Smooth muscle cell (in vitro differentiated cells): ENCODE measurements at regions not wholly inside any gene's neighbourhood (a gene's known extent, or its start where the extent isn't known, plus 50 kb on each side); places are given as distances from the start of the nearest gene placed in this dataset.

Source experiments
- DNase-seq: peaks from one replicate; lab custom pipeline; 2025; ENCODE audit not compliant: unreplicated experiment; lab: John Stamatoyannopoulos, UW
- H2AFZ ChIP-seq: fragments of 200-600 bp; sonication (generic); 2 replicates; pipeline ENCODE4 v1.6.0; 2016; ENCODE audit warnings: antibody characterized with exemption, low read depth, mild to moderate bottlenecking
- H3F3A ChIP-seq: fragments of 200-600 bp; sonication (generic); 2 replicates; pipeline ENCODE4 v1.6.0; 2017; ENCODE audit warnings: antibody characterized with exemption, low read depth
- H3K27ac ChIP-seq: fragments of 200-600 bp; sonication (generic); 2 replicates; pipeline ENCODE4 v1.5.1; 2016; ENCODE audit warnings: low read depth, mild to moderate bottlenecking
- H3K27me3 ChIP-seq: fragments of 200-600 bp; sonication (generic); 2 replicates; pipeline ENCODE4 v1.6.1; 2016; ENCODE audit warnings: low read depth, mild to moderate bottlenecking
- H3K36me3 ChIP-seq: fragments of 200-600 bp; sonication (generic); 2 replicates; pipeline ENCODE4 v1.5.1; 2016; ENCODE audit warnings: low read depth
- H3K4me1 ChIP-seq: fragments of 200-600 bp; sonication (generic); 2 replicates; pipeline ENCODE4 v1.5.1; 2016; ENCODE audit warnings: low read depth
- H3K4me2 ChIP-seq: fragments of 200-600 bp; sonication (generic); 2 replicates; pipeline ENCODE4 v1.6.0; 2016; ENCODE audit warnings: mild to moderate bottlenecking
- H3K4me3 ChIP-seq: fragments of 200-600 bp; sonication (generic); 2 replicates; pipeline ENCODE4 v1.5.1; 2016; ENCODE audit warnings: mild to moderate bottlenecking
- H3K79me2 ChIP-seq: fragments of 200-600 bp; sonication (generic); 2 replicates; pipeline ENCODE4 v1.6.0; 2016; ENCODE audit warnings: low read depth, mild to moderate bottlenecking
- H3K9ac ChIP-seq: fragments of 200-600 bp; sonication (generic); 2 replicates; pipeline ENCODE4 v1.6.0; 2016; ENCODE audit warnings: low read depth
- H3K9me3 ChIP-seq: fragments of 200-600 bp; sonication (generic); replicated peaks from 2 replicates; pipeline ENCODE4 v1.5.1; 2016; ENCODE audit warnings: low read depth
- H4K20me1 ChIP-seq: fragments of 200-600 bp; sonication (generic); 2 replicates; pipeline ENCODE4 v1.6.0; 2016; ENCODE audit warnings: low read depth
- WGBS: methylation state at CpG from one replicate; pipeline ENCODE4 v1.1.7; 2016; ENCODE audit warnings: low lambda C conversion rate; 5-methylcytosine and 5-hydroxymethylcytosine counted together
- TF ChIP-seq, protein P1 (sequence below): fragments of 200-600 bp; sonication (generic); IDR thresholded peaks from 2 replicates; pipeline ENCODE4 v1.5.1; 2017; ENCODE audit warnings: borderline replicate concordance, mild to moderate bottlenecking, antibody characterized with exemption; ENCODE audit not compliant: insufficient read depth, poor library complexity, severe bottlenecking

DNA sequence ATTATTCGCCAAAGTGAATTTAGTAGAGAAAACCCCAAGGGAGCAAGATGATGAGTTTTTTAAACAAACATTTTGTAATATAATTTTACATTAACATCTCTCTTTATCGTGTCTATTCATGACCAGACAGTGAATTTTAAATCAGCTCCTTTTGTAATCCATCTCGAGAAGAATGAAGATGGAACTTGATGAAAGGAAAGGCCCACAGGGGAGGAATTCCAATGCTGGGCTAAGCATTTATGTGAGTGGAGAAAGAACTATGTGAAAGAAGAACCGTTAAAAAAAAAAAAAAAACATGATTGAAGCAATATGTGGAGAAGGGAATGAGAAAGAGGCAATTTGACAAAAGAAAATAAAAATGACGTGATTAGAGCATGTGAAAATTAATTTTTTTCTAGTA is 170.6 kb downstream of the KCTD12 start:
- Histone ChIP-seq H3F3A (peaks cover 20% of the 10 kb centered on the region), H3K27me3 (no peaks in the 10 kb centered on the region), H3K27ac (peak overlapping the region; percentile 84), H4K20me1 (no peaks in the 10 kb centered on the region), H2AFZ (no peak overlapping the region), H3K4me3 (no peak overlapping the region), H3K4me1 (peaks cover 30% of the 10 kb centered on the region), H3K4me2 (no peak overlapping the region), H3K9me3 (no peaks in the 10 kb centered on the region), H3K9ac (peak overlapping the region; percentile 50), H3K79me2 (no peaks in the 10 kb centered on the region), H3K36me3 (no peaks in the 10 kb centered on the region)
- TF ChIP-seq, protein P1, sequence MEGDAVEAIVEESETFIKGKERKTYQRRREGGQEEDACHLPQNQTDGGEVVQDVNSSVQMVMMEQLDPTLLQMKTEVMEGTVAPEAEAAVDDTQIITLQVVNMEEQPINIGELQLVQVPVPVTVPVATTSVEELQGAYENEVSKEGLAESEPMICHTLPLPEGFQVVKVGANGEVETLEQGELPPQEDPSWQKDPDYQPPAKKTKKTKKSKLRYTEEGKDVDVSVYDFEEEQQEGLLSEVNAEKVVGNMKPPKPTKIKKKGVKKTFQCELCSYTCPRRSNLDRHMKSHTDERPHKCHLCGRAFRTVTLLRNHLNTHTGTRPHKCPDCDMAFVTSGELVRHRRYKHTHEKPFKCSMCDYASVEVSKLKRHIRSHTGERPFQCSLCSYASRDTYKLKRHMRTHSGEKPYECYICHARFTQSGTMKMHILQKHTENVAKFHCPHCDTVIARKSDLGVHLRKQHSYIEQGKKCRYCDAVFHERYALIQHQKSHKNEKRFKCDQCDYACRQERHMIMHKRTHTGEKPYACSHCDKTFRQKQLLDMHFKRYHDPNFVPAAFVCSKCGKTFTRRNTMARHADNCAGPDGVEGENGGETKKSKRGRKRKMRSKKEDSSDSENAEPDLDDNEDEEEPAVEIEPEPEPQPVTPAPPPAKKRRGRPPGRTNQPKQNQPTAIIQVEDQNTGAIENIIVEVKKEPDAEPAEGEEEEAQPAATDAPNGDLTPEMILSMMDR, result no peak
- DNase-seq, result no peak
- 65% methylated on average over 5 of the region's 5 CpGs for WGBS

DNA sequence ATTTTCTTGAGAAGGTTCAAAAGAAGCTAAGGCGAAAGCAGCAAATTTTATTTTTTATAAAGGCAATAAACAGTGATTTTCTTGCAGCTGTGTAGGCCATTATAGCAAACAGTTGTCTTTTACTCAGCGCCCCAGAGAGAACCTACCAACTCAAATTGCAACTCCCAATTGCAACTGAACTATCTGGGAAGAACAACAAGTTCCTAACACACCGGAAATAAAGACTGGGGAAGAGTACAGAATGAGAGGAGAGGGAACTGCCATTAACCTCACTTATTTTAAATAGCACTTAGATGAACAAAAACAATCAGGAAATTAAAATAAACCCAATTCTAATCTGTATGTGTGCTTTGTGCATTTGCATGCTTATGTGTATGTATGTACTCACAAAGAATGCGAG is 171.1 kb downstream of the KCTD12 start:
- Histone ChIP-seq H3K4me2 (no peak overlapping the region), H3K9ac (no peak overlapping the region), H3K27ac (peak overlapping the region; percentile 84), H3F3A (peaks cover 24% of the 10 kb centered on the region), H3K27me3 (no peaks in the 10 kb centered on the region), H3K9me3 (no peaks in the 10 kb centered on the region), H3K4me1 (peaks cover 36% of the 10 kb centered on the region), H3K36me3 (no peaks in the 10 kb centered on the region), H3K4me3 (no peak overlapping the region), H2AFZ (no peak overlapping the region), H4K20me1 (no peaks in the 10 kb centered on the region), H3K79me2 (no peaks in the 10 kb centered on the region)
- TF ChIP-seq, protein P1, result no peak
- no peak for DNase-seq
- WGBS, result 98% methylated on average over 4 of the region's 4 CpGs

DNA sequence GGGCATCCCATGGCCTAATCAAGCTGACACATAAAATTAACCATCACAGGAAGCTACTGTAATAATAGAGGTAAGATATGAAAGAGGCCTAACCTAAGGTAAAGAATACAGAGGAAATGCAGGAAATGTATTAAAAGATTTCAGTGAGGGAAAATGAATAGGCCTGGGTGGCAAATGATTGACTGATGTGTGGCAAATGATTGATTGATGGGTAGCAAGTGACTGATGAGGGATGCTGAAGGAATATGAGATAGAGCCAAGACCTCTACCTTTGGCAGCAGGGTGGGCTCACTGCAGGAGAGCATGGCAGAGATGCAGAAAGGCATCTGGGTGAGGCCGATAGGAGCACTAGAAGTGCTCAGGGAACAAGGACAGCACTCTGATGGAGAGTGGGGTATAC is 172.9 kb downstream of the KCTD12 start:
- WGBS, result 94% methylated on average over 1 of the region's 1 CpG
- Histone ChIP-seq H3K27ac (peak overlapping the region; percentile 62), H4K20me1 (no peaks in the 10 kb centered on the region), H3K27me3 (no peaks in the 10 kb centered on the region), H3F3A (peaks cover 35% of the 10 kb centered on the region), H3K4me1 (peaks cover 39% of the 10 kb centered on the region), H3K9ac (no peak overlapping the region), H3K4me3 (no peak overlapping the region), H3K9me3 (no peaks in the 10 kb centered on the region), H3K36me3 (no peaks in the 10 kb centered on the region), H3K4me2 (no peak overlapping the region), H3K79me2 (no peaks in the 10 kb centered on the region), H2AFZ (no peak overlapping the region)
- no peak for DNase-seq
- TF ChIP-seq, protein P1, result no peak

DNA sequence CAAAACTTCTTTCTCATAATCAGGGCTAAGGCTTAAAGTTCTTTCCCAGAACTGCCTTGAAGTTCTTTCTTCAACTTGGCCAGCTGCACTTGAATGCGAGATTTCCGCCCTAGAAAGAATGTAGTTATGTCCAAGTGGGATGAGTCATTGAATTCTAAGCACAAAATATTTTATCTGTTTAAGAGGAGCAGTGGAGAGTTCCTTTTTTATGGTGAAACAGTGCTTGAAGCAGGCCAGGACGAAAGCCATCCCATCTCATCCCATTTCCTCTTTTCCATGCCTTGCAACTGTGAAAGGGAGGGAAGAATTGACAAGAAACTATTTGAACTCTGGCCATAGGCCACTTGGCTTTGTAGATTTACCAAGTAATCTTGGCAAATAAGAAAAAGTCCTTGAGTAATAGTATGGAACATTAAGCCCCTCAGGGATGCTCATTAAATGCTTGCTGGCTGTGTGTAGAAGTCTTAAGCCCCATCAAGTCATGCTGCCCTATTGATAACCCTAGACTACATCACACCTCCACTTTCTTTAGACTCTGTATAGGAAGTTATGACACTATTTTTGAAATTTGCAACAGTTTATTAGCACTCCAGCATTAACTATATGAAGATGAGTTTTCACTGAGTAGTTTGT is 174.5 kb downstream of the KCTD12 start:
- H3K4me3 ChIP-seq, result no peak overlapping the region
- DNase-seq, result no peak
- H3K9ac ChIP-seq, result no peak overlapping the region
- H3K27ac ChIP-seq, result peak overlapping the region; percentile 62
- H3K9me3 ChIP-seq, result no peaks in the 10 kb centered on the region
- H2AFZ ChIP-seq, result no peak overlapping the region
- peaks cover 37% of the 10 kb centered on the region for H3K4me1 ChIP-seq
- TF ChIP-seq, protein P1, result no peak
- 4% methylated on average over 3 of the region's 3 CpGs for WGBS
- no peaks in the 10 kb centered on the region for H3K27me3 ChIP-seq
- peak overlapping the region; percentile 44 for H3K4me2 ChIP-seq
- H3K79me2 ChIP-seq, result no peaks in the 10 kb centered on the region
- H3F3A ChIP-seq, result peaks cover 35% of the 10 kb centered on the region
- H3K36me3 ChIP-seq, result no peaks in the 10 kb centered on the region
- H4K20me1 ChIP-seq, result no peaks in the 10 kb centered on the region
